ENCODE measurements at regions not wholly inside any gene's neighbourhood (a gene's known extent, or its start where the extent isn't known, plus 50 kb on each side); places are given as distances from the start of the nearest gene placed in this dataset.

DNA sequence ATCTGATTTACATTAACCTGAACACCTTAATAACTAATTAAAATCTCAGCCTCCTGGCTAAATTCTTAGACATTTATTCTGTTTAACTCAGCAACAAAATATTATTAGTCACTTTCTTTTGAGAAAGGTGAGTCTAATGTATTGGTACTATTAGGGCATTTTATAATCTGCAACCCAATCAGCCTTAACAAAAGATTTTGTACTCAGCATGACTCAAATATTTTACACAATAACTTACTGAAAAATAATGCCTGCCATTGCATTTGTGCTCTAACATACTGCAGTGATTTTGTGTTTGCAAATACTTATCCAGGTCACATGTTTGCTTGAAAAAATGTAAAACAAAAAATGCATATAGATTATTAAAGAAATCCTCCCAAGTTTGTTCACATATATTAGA lies 1129.9 kb downstream of the TAF11L14 start (continued):
- TF ChIP-seq THAP12 (CRISPR knock-in tag; IDR thresholded peaks at IDR 0.05), result no peak
- TF ChIP-seq ZFP30 (CRISPR knock-in tag; IDR thresholded peaks at IDR 0.05; ENCODE audit: borderline replicate concordance), result no peak
- no peak for TF ChIP-seq TAF9B (IDR thresholded peaks at IDR 0.05; ENCODE audit: partially characterized antibody)
- TF ChIP-seq ELF4 (CRISPR knock-in tag; IDR thresholded peaks at IDR 0.05), result no peak

DNA sequence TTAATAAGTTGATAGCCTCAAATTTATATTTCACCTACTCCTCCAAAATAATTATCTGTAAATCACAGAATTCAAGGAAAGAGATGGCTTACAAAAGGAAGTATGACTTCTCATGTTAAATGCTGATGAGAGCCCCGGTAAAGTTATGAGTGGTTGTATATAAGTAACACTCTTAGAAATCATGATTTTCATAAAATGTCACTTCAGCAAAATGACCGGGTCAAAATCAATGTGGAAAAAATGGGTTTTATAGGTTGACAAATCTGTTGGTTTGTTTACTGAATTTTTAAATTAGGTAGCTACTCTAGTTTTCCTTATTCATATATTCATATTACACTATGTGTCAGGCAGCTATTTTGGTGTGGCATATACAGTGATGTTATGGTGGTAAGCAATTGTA lies 1131.0 kb downstream of the TAF11L14 start:
- Histone ChIP-seq H3K9ac (ENCODE audit: insufficient read depth in 1 of 2, low read depth in 2 of 2, low read length in 2 of 2) (no peak overlapping the region), H3K4me3 (no peak overlapping the region), H3K36me3 (ENCODE audit: control insufficient read depth, insufficient read depth, low read length) (no peaks in the 10 kb centered on the region), H3K9me1 (ENCODE audit: control insufficient read depth, insufficient read depth, low read length) (no peaks in the 10 kb centered on the region), H3K27ac (ENCODE audit: extremely low read depth, low read depth, low read length) (no peak overlapping the region), H3K9me3 (replicated peaks; ENCODE audit: control insufficient read depth, insufficient read depth, low read depth, low read length) (no peaks in the 10 kb centered on the region), H4K20me1 (replicated peaks; ENCODE audit: control insufficient read depth, insufficient read depth, low read length) (no peaks in the 10 kb centered on the region), H3K4me2 (ENCODE audit: insufficient read depth, low read length) (no peak overlapping the region), H3K4me1 (replicated peaks in 1 of 2; ENCODE audit: control insufficient read depth in 2 of 2, insufficient read depth in 2 of 2, low read length in 2 of 2) (no peaks in the 10 kb centered on the region), H3K27me3 (ENCODE audit: control insufficient read depth in 2 of 2, insufficient read depth in 2 of 2, low read length in 2 of 2) (no peaks in the 10 kb centered on the region), H3K79me2 (ENCODE audit: control insufficient read depth, insufficient read depth, low read length) (no peaks in the 10 kb centered on the region), H2AFZ (ENCODE audit: low read depth, low read length) (no peak overlapping the region)
- in situ Hi-C loops (cut with MboI), result no loop called here
- DNase-seq (ENCODE audit: extremely low read depth in 1 of 4, low spot score in 3 of 4) (no peak), FAIRE-seq (no peak), ATAC-seq (no peak)
- WGBS (ENCODE audit: insufficient coverage, low coverage, missing lambda C conversion rate), result 26% methylated on average over 2 of the region's 2 CpGs
- intact Hi-C loops (cut with micrococcal nuclease), result no loop called here
- no TSS peak for BruUV-seq (replicated peaks)
- ChIA-PET CTCF (ENCODE audit: low intra/inter-chr PET ratio) (no interaction called here), POLR2A (no interaction called here)
- no peak for TF ChIP-seq MTA2 (IDR thresholded peaks at IDR 0.05; ENCODE audit: low read depth)
- no peak for TF ChIP-seq ZNF239 (CRISPR knock-in tag; IDR thresholded peaks at IDR 0.05)
- TF ChIP-seq C11orf30 (IDR thresholded peaks at IDR 0.05; ENCODE audit: low read depth), result peak; percentile 38; the same call in 1 of the 2 replicates
- TF ChIP-seq, protein P1, sequence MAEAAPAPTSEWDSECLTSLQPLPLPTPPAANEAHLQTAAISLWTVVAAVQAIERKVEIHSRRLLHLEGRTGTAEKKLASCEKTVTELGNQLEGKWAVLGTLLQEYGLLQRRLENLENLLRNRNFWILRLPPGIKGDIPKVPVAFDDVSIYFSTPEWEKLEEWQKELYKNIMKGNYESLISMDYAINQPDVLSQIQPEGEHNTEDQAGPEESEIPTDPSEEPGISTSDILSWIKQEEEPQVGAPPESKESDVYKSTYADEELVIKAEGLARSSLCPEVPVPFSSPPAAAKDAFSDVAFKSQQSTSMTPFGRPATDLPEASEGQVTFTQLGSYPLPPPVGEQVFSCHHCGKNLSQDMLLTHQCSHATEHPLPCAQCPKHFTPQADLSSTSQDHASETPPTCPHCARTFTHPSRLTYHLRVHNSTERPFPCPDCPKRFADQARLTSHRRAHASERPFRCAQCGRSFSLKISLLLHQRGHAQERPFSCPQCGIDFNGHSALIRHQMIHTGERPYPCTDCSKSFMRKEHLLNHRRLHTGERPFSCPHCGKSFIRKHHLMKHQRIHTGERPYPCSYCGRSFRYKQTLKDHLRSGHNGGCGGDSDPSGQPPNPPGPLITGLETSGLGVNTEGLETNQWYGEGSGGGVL (CRISPR knock-in tag; IDR thresholded peaks at IDR 0.05), result no peak
- no peak for TF ChIP-seq FOSL1 (tag; conservative IDR thresholded peaks at IDR 0.05)
- TF ChIP-seq FOXA1 (IDR thresholded peaks at IDR 0.05; ENCODE audit: borderline replicate concordance), result no peak
- no peak for TF ChIP-seq CHD4 (IDR thresholded peaks at IDR 0.05; ENCODE audit: insufficient read depth, insufficient replicate concordance, low read depth, low read length, poor library complexity, severe bottlenecking)
- no peak for TF ChIP-seq RAD21 (CRISPR knock-in tag; conservative IDR thresholded peaks at IDR 0.05 in 1 of 2, IDR thresholded peaks at IDR 0.05 in 1 of 2)
- no peak for TF ChIP-seq CBFB (CRISPR knock-in tag; IDR thresholded peaks at IDR 0.05)
- TF ChIP-seq CEBPG (CRISPR knock-in tag; IDR thresholded peaks at IDR 0.05), result no peak
- TF ChIP-seq CEBPG (tag; conservative IDR thresholded peaks at IDR 0.05 in 1 of 2, IDR thresholded peaks at IDR 0.05 in 1 of 2), result no peak
- no peak for TF ChIP-seq MEF2D (tag; conservative IDR thresholded peaks at IDR 0.05; ENCODE audit: low read depth)
- TF ChIP-seq MAFF (IDR thresholded peaks at IDR 0.05; ENCODE audit: low read length), result peak; percentile 40; the same call in 1 of the 2 replicates
- peak; percentile 43; the same call in 1 of the 2 replicates for TF ChIP-seq MAFG (tag; conservative IDR thresholded peaks at IDR 0.05)
